ENCODE measurements at regions not wholly inside any gene's neighbourhood (a gene's known extent, or its start where the extent isn't known, plus 50 kb on each side); places are given as distances from the start of the nearest gene placed in this dataset.

- Histone ChIP-seq H3K9me2 (no peaks in the 10 kb centered on the region), H3K9ac (no peak overlapping the region), H3K4me1 (ENCODE audit: control insufficient read depth in 1 of 2, insufficient read depth in 2 of 2, low read depth in 1 of 2, low read length in 1 of 2) (peaks cover 0 to 20% of the 10 kb centered on the region in 2 experiments; a peak in 2 of 4 replicates), H2AFZ (ENCODE audit: low read depth) (no peak overlapping the region), H3K27me3 (ENCODE audit: insufficient read depth) (no peaks in the 10 kb centered on the region), H3F3A (replicated peaks; ENCODE audit: insufficient read depth) (no peaks in the 10 kb centered on the region), H3K4me3 (ENCODE audit: low read depth in 2 of 2, low read length in 1 of 2) (no peak overlapping the region), H4K20me1 (ENCODE audit: insufficient read depth) (no peaks in the 10 kb centered on the region), H3K27ac (ENCODE audit: low read depth in 2 of 2, low read length in 1 of 2) (no peak overlapping the region), H3K9me3 (no peaks in the 10 kb centered on the region), H3K79me2 (ENCODE audit: insufficient read depth) (no peaks in the 10 kb centered on the region), H3K4me2 (no peak overlapping the region), H3K36me3 (replicated peaks in 1 of 2; ENCODE audit: control insufficient read depth in 1 of 2, insufficient read depth in 2 of 2, low read length in 1 of 2) (no peaks in the 10 kb centered on the region)
- TF ChIP-seq ZBTB33 (IDR thresholded peaks at IDR 0.05; ENCODE audit: borderline replicate concordance, low read depth) (no peak), NRF1 (IDR thresholded peaks at IDR 0.05; ENCODE audit: low read depth, low read length) (no peak), EP300 (IDR thresholded peaks at IDR 0.05; ENCODE audit: borderline replicate concordance in 1 of 2, low read depth in 1 of 2, low read length in 1 of 2) (no peak), TCF12 (IDR thresholded peaks at IDR 0.05) (no peak), MEF2A (IDR thresholded peaks at IDR 0.05; ENCODE audit: borderline replicate concordance, low read depth) (no peak), MAX (IDR thresholded peaks at IDR 0.05; ENCODE audit: low read depth) (no peak), POLR2AphosphoS5 (IDR thresholded peaks at IDR 0.05; ENCODE audit: low read depth, low read length) (no peak), CTCF (IDR thresholded peaks at IDR 0.05) (no peak), FOXM1 (IDR thresholded peaks at IDR 0.05; ENCODE audit: low read depth) (no peak), ELF1 (IDR thresholded peaks at IDR 0.05) (no peak), PBX3 (IDR thresholded peaks at IDR 0.05) (no peak), RFX5 (IDR thresholded peaks at IDR 0.05; ENCODE audit: low read length) (no peak), MXI1 (IDR thresholded peaks at IDR 0.05; ENCODE audit: low read depth, low read length) (no peak), REST (IDR thresholded peaks at IDR 0.05; ENCODE audit: low read depth, low read length) (no peak), GATA2 (CRISPR knock-in tag; IDR thresholded peaks at IDR 0.05) (no peak), RXRA (IDR thresholded peaks at IDR 0.05; ENCODE audit: borderline replicate concordance, low read depth) (no peak), IRF3 (IDR thresholded peaks at IDR 0.05; ENCODE audit: low read depth, low read length) (no peak), FOXJ3 (CRISPR knock-in tag; IDR thresholded peaks at IDR 0.05) (no peak)
- 59% methylated on average over 8 of the region's 8 CpGs for WGBS (ENCODE audit: low lambda C conversion rate)
- ChIA-PET POLR2A (interaction anchor here (0.6 kb wide), 1 partner anchor 163 kb away, joined by 6 read pairs; no protein-coding TSS in a partner anchor), CTCF (interaction anchor here (0.6 kb wide), 1 partner anchor 203 kb away, joined by 3 read pairs; no protein-coding TSS in a partner anchor)
- DNase-seq = no peak
These were observed 127.6 kb downstream of the URI1 start for GRCh38 chr19:30069535-30070197.

Measured in SK-N-SH (cell line).